HepG2 (cell line): ENCODE measurements at regions not wholly inside any gene's neighbourhood (a gene's known extent, or its start where the extent isn't known, plus 50 kb on each side); places are given as distances from the start of the nearest gene placed in this dataset.

Experiments
- CAMTA2 ChIP-seq: sonication (generic); formaldehyde crosslinking; IDR thresholded peaks from 2 replicates; pipeline ENCODE4 v1.4.0; 2020; ENCODE audit warnings: mild to moderate bottlenecking, missing genetic modification reagents, borderline replicate concordance
- NCOA1 ChIP-seq: sonication (generic); formaldehyde crosslinking; IDR thresholded peaks from 2 replicates; pipeline ENCODE4 v1.9.0; 2021; ENCODE audit warnings: missing genetic modification reagents
- NCOA5 ChIP-seq: sonication (generic); formaldehyde crosslinking; IDR thresholded peaks from 2 replicates; pipeline ENCODE4 v1.4.0; 2020; ENCODE audit warnings: missing genetic modification reagents
- PRMT3 ChIP-seq: sonication (generic); formaldehyde crosslinking; IDR thresholded peaks from 2 replicates; pipeline ENCODE4 v1.8.1; 2022; ENCODE audit warnings: low read depth, mild to moderate bottlenecking, moderate library complexity, missing genetic modification reagents, borderline replicate concordance
- TCF7L2 ChIP-seq: IDR thresholded peaks from 2 replicates; pipeline ENCODE4 v1.6.1; 2011; ENCODE audit warnings: mild to moderate bottlenecking, low read depth, low read length, moderate library complexity
- TGIF2 ChIP-seq: IDR thresholded peaks from 2 replicates; pipeline ENCODE4 v1.6.1; 2016; ENCODE audit warnings: control low read depth, missing compliant biosample characterization
- ZNF24 ChIP-seq: fragments of 450-650 bp; IDR thresholded peaks from 2 replicates; pipeline ENCODE4 v1.6.1; 2017; ENCODE audit warnings: antibody characterized with exemption, mild to moderate bottlenecking
- ZNF441 ChIP-seq: sonication (generic); formaldehyde crosslinking; IDR thresholded peaks from 2 replicates; pipeline ENCODE4 v1.7.0; 2021; ENCODE audit warnings: missing genetic modification reagents, borderline replicate concordance
- ZNF761 ChIP-seq: sonication (generic); formaldehyde crosslinking; conservative IDR thresholded peaks from 2 replicates; pipeline ENCODE4 v1.4.0; 2020; ENCODE audit warnings: mild to moderate bottlenecking, missing genetic modification reagents
- ZNF773 ChIP-seq: sonication (generic); formaldehyde crosslinking; IDR thresholded peaks from 2 replicates; pipeline ENCODE4 v1.4.0; 2020; ENCODE audit warnings: missing genetic modification reagents, borderline replicate concordance
- TF ChIP-seq, protein P1 (sequence below): conservative IDR thresholded peaks from 2 replicates; pipeline ENCODE4 v1.6.1; 2018; ENCODE audit warnings: missing genetic modification reagents
- TF ChIP-seq, protein P2 (sequence below): sonication (generic); formaldehyde crosslinking; IDR thresholded peaks from 2 replicates; pipeline ENCODE4 v1.4.0; 2020; ENCODE audit warnings: missing genetic modification reagents
- TF ChIP-seq, protein P3 (sequence below): sonication (generic); formaldehyde crosslinking; IDR thresholded peaks from 2 replicates; pipeline ENCODE4 v1.4.0; 2020; ENCODE audit warnings: low read depth, mild to moderate bottlenecking, missing genetic modification reagents
- TF ChIP-seq, protein P4 (sequence below): sonication (generic); formaldehyde crosslinking; conservative IDR thresholded peaks from 2 replicates; pipeline ENCODE4 v1.4.0; 2020; ENCODE audit warnings: missing genetic modification reagents

DNA sequence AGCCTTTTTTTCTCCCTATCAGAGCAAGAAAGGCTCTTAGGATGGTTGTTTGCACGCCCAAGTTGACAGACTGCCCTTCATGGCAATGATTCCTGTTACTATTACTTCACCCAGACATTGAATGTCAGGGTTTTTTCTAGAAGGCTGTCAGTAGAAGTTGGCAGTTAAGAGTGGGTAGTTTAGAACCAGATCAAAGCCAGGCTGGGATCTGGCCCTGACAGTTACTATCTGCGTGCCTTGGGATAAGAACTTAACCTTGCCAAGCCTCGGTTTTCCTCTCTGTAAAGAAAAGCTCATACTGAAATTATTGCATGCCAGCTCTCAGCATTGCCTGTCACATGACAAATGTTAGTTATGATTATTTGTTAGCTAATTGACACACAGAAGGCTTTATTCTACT is 58.7 kb upstream of the PPP2R5A start:
- no peak for TF ChIP-seq ZNF24
- TF ChIP-seq, protein P1, sequence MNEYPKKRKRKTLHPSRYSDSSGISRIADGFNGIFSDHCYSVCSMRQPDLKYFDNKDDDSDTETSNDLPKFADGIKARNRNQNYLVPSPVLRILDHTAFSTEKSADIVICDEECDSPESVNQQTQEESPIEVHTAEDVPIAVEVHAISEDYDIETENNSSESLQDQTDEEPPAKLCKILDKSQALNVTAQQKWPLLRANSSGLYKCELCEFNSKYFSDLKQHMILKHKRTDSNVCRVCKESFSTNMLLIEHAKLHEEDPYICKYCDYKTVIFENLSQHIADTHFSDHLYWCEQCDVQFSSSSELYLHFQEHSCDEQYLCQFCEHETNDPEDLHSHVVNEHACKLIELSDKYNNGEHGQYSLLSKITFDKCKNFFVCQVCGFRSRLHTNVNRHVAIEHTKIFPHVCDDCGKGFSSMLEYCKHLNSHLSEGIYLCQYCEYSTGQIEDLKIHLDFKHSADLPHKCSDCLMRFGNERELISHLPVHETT (CRISPR knock-in tag), result no peak
- TF ChIP-seq, protein P2, sequence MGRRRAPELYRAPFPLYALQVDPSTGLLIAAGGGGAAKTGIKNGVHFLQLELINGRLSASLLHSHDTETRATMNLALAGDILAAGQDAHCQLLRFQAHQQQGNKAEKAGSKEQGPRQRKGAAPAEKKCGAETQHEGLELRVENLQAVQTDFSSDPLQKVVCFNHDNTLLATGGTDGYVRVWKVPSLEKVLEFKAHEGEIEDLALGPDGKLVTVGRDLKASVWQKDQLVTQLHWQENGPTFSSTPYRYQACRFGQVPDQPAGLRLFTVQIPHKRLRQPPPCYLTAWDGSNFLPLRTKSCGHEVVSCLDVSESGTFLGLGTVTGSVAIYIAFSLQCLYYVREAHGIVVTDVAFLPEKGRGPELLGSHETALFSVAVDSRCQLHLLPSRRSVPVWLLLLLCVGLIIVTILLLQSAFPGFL (CRISPR knock-in tag), result no peak
- TF ChIP-seq, protein P3, sequence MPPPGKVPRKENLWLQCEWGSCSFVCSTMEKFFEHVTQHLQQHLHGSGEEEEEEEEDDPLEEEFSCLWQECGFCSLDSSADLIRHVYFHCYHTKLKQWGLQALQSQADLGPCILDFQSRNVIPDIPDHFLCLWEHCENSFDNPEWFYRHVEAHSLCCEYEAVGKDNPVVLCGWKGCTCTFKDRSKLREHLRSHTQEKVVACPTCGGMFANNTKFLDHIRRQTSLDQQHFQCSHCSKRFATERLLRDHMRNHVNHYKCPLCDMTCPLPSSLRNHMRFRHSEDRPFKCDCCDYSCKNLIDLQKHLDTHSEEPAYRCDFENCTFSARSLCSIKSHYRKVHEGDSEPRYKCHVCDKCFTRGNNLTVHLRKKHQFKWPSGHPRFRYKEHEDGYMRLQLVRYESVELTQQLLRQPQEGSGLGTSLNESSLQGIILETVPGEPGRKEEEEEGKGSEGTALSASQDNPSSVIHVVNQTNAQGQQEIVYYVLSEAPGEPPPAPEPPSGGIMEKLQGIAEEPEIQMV (CRISPR knock-in tag), result no peak
- no peak for TF ChIP-seq NCOA1 (CRISPR knock-in tag)
- TF ChIP-seq PRMT3 (CRISPR knock-in tag), result no peak
- no peak for TF ChIP-seq ZNF441 (CRISPR knock-in tag)
- TF ChIP-seq NCOA5 (CRISPR knock-in tag), result no peak
- TF ChIP-seq TCF7L2, result no peak
- TF ChIP-seq, protein P4, sequence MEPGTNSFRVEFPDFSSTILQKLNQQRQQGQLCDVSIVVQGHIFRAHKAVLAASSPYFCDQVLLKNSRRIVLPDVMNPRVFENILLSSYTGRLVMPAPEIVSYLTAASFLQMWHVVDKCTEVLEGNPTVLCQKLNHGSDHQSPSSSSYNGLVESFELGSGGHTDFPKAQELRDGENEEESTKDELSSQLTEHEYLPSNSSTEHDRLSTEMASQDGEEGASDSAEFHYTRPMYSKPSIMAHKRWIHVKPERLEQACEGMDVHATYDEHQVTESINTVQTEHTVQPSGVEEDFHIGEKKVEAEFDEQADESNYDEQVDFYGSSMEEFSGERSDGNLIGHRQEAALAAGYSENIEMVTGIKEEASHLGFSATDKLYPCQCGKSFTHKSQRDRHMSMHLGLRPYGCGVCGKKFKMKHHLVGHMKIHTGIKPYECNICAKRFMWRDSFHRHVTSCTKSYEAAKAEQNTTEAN (CRISPR knock-in tag), result no peak
- no peak for TF ChIP-seq ZNF773 (CRISPR knock-in tag)
- no peak for TF ChIP-seq TGIF2 (CRISPR knock-in tag)
- TF ChIP-seq CAMTA2 (CRISPR knock-in tag), result no peak
- no peak for TF ChIP-seq ZNF761 (CRISPR knock-in tag)
